Activated CD4-positive, alpha-beta T cell treated with anti-CD3 and anti-CD28 coated beads for 24 hours (primary cell): ENCODE measurements at regions not wholly inside any gene's neighbourhood (a gene's known extent, or its start where the extent isn't known, plus 50 kb on each side); places are given as distances from the start of the nearest gene placed in this dataset.
"Not testable (repeated sequence)": the region's sequence is repeated elsewhere in the genome, so short reads cannot be mapped to it uniquely, and the experiment has no call there.

ENCODE experiments used
- DNase-seq, 2 donors: peaks; one replicate each; pipeline ENCODE4 v3.0.0-alpha.2; 2020; ENCODE audit warnings: low read depth in 2 of 2

- DNase-seq, result no peak
Observed at GRCh38 chr2:235105821-235106359, 154.1 kb downstream of the SH3BP4 start.

DNA sequence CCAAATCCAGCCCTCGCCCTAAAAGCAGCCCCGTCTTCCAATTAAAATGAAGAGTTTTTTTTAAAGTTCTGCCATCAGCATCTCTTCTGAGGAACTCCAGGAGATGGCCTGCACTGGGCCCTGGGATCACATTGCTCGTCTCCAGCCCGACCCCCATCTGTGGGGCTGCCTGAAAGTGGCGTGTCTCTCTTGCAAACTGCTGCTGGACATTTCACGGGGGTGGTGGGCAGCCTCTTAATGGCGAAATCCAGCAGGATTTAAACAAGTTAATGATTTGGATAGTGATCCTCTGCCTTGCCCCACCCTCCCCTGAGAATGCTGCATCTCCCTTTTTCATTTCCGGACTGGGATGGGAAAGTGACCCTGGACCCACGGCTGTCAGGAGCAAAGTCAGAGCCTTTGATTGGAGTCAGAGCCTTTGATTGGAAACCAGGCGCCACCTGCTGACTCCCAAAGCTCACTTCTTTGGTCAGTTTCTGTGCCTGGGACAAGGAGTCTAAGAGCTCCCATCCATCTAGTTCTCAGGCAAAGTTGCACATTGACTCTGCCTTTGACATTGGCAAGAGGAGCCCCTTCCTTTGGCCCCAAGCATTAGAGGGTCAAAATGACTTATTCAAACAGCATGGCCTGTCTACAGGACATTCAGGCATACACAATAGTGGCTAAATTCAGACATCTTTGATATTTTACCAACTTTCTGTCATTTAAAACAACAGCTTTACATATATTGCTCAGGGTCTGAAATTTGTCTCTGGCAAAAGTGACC, 155.2 kb downstream of the SH3BP4 start:
- no peak for DNase-seq

GRCh38 chr2:235107640-235107951, 155.8 kb downstream of the SH3BP4 start:
- DNase-seq, result no peak

DNA sequence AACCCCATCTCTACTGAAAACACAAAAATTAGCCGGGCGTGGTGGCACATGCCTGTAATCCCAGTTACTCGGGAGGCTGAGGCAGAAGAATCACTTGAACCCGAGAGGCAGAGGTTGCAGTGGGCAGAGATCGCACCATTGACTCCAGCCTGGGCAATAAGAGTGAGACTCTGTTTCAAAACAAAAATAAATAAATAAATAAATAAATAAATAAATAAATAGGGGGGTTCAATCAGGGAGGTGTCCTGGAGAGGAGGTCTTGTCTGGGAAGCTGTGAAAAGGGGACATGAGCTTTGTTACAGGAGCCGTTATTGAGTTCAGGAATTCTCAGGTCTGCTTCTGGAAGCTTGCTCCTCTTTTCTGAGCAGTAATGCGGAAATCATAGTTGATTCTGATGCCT, 157.7 kb downstream of the SH3BP4 start:
- not testable (repeated sequence) for DNase-seq

DNA sequence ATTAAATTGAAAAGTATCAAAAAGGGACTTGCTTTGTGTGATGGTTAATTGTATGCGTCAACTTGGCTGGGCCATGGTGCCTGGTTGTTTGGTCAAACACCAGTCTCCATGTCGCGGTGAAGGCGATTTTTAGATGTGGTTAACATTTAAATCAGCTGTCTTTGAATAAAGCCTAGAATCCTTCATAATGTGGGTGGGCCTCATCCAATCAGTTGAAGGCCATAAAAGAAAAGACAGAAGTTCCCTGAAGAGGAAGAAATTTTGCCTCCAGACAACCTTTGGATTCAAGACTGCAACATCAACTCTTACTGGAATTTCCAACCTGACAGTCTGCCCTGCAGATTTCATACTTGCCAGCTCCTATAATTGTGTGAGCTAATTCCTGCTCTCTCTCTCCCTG, 160.5 kb downstream of the SH3BP4 start:
- no peak for DNase-seq

DNA sequence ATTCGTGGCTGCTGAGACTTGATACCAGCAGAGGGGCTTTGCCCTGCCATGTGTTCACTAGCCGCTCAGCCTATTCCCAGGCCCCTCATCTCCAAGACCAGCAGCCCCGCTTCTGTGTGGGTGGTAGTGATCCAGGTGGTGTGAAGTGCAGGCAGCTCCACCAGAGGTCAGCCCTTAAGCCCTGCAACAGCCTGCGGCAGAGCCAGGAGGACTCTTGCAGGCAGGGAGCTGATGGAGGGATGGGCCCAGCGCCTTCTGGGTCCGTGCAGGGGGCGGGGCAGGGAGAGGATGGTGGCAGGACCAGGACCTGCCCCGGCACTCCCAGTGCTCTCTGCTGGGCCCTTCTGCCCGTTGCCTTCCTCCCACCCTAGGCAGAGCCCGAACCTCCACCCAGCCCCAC, 162.0 kb downstream of the SH3BP4 start:
- DNase-seq, result no peak

GRCh38 chr2:235114286-235114685, 162.5 kb downstream of the SH3BP4 start:
- no peak for DNase-seq

DNA sequence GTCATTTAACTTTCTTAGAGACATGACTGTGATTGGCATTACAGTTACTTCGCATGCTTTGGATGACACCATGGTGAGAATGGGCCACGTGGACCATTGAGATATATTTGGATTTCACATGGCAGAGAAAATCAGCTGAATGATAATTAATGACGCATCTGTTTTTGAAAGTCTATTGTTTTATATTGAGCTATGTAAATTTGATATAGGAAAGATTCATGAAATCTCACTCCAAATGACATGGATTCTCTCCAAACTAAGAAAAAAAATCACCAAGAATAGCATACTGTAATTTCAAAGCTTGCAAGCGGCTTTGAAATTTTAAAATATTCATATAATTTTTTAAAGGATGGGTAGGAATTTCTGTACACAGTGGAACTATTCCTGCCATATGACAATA, 163.7 kb downstream of the SH3BP4 start:
- DNase-seq, result no peak

- DNase-seq, result no peak
Observed at GRCh38 chr2:235116885-235117492, 165.2 kb downstream of the SH3BP4 start.

- DNase-seq, result no peak
Observed at GRCh38 chr2:235126768-235127167, 175.0 kb downstream of the SH3BP4 start.

GRCh38 chr2:235127931-235128330, 176.1 kb downstream of the SH3BP4 start:
- DNase-seq, result no peak

DNA sequence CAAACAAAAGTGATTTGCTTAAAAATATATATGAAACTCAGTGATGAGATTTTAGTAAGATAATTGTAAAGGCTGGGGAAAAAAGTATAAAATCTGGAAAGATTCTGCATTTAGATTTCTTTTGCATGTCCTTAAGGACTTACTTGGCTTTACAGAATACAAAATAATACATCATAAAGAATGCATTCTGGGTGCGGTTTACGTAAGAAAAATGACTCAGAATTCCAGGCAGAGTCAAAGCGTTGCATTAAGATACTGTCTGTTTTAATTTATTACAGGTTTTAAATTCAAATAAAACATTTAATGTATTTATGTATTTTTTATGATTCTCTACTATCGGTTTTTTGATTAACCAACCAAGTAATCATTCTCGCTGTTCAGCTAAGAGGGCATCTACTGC, 178.0 kb downstream of the SH3BP4 start:
- no peak for DNase-seq

- no peak for DNase-seq
Observed at GRCh38 chr2:235131334-235132305, 179.8 kb downstream of the SH3BP4 start.

DNA sequence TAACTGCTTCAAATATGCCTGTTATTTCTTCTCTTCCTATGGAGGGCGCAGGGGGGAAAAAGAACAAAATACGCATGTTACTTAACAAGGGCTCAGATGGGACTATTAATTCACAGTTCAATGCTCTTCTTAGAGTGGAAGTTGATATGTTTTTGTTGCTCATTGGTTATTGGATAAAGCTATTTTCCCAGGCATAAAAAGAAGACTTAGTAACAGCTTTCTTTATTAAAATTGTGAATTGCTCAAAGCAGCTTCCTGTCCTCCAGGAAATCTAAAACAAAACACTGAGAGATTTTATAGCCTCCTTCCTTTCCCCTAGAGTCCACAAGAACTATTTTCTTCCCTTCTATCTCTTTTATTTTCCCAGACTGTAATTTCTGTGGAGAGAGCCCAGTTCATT, 180.8 kb downstream of the SH3BP4 start:
- DNase-seq, result no peak

DNA sequence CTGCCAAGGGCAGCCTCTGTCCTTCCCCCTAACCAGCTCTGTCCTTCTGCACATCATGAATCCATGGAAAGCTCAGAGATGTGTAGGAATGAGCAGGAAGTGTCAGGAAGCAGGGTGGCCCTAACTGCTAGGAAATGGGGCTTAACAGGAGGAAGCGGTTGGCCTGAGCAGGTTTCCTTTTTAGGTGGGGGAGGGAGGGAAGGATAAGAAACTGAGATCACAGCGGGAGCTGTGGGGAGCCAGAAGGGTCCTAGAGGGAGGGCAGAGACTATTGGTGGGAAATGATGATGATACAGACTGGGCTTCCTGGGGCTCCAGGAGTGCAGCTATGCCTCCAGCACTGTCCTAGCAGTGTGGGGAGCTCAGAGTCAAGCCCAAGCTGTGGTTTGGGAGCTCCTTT, 182.0 kb downstream of the SH3BP4 start:
- DNase-seq, result no peak

DNA sequence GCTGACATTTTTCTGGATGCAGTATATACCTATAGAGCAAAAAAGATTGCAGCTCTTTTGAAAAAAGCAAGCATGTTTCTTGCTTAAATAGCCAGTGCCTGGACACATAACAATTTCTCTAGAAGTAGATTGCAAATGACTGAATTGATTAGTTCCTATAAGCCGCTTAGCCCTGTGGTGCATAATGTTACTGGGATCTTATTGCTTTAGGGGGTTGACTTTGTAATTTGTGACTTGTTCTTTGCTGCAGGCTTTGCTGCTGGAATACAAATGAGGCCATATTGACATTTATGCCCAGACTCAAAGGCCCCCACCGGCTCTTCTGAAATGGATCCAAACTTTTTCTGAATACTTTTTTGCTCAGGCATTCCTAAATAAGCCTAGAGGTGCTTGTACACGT, 182.6 kb downstream of the SH3BP4 start:
- no peak for DNase-seq

- DNase-seq, result no peak
Observed at GRCh38 chr2:235135195-235135965, 183.6 kb downstream of the SH3BP4 start.

GRCh38 chr2:235135990-235136561, 184.3 kb downstream of the SH3BP4 start:
- peak; percentile 17 to 45 for DNase-seq

DNA sequence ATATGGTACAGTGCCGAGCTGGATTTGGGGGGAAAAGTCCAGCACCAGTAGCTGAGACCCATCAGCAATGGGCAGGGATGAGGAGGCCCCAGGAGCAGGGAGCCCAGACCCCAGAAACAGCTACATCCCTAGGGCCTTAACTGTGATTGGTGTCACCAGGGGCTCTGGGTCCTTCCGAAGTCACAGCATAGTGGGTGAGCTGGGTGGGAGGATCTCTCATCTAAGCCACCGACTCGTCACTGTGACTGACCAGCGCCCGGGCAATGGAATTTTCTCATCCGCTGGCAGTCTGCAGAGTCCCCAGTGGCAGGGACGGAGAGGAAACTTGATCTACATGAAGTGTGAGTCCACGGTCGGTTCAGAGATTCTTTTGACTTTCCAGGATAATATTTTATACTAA, 186.5 kb downstream of the SH3BP4 start:
- no peak for DNase-seq

- DNase-seq, result no peak
Observed at GRCh38 chr2:235139956-235140800, 188.4 kb downstream of the SH3BP4 start.

DNA sequence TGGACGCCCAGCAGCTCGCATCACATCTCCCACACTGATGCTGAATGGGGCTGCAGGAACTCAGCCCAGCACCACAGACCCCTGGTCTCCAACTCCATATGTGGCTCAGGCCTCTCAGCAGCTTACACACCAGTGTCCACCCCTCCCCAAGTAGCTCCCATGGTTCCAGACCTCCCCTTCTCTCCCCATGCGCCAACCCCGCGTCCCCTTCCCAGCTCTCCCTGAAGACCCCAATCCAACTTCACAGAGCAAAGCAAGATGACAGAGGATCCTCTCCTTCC, 188.9 kb downstream of the SH3BP4 start:
- no peak for DNase-seq
